ENCODE measurements at regions not wholly inside any gene's neighbourhood (a gene's known extent, or its start where the extent isn't known, plus 50 kb on each side); places are given as distances from the start of the nearest gene placed in this dataset.

DNA sequence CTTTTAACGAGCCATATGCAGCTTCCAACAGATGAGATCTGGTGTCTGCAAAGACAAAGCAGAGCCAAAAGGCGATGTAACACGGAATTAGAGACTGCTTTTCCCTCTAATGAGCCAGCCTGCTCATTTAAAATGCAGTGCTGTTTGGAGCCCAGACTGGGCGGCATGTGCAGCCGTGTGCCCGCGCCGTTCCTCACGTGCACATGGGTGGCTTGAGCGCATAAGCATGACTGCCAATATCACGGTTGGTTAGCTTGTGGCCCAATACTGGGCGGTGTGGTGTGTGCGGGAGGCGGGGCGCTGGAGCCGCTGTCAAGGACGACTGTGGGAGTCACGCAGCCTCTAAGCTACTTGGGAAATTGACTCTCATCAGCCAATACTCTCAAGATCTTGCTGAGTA is 87.0 kb upstream of the SCOC start:
- H3K27ac ChIP-seq (ENCODE audit: low read depth, low read length), result no peak overlapping the region

GRCh38 chr4:140284456-140284855 is 89.0 kb upstream of the SCOC start:
- 83 to 92% (median 88%) methylated on average over 2 of the region's 2 CpGs for WGBS, 3 donors

More for the DNA sequence above, 87.0 kb upstream of the SCOC start:
- 63 to 78% (median 64%) methylated on average over 18 of the region's 18 CpGs for WGBS, 3 donors

DNA sequence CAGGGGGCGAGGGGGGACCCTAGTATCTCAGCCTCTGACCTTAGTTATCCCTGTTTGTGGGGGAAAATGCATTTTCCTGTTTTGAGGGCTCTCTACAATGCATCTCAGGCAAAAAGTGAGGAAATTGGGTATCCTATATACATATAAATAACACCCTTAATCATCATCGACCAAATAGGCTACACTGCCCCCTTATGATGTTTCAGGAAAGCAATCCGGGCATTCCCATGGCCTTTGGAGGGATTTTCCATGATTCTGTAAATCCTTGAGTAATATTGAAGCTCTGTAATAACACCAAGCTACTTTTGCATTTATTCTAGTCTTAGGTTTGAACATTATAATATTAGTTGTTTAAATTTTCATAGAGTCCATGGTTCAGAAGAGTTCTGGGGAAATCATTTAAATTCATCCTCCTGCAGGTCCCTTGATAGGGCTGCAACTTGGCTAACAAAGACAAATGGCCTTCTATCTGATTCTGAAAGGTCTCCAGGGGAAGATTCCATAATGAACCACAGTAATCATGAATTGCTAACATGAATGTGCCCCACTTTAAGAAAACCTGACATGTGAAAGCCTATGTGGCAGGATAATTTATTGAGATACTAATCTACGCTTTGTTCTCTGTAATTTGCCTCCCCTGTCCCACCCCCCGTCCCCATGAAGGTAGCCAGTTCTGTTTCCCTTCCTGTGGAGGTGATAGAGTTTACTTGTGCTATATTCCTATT is 91.5 kb upstream of the SCOC start:
- no peak overlapping the region for H3K27ac ChIP-seq (ENCODE audit: low read depth, low read length)
- 76% methylated on average over 5 of the region's 5 CpGs for WGBS, 3 donors

More at GRCh38 chr4:140284456-140284855, 89.0 kb upstream of the SCOC start:
- no peak overlapping the region for H3K27ac ChIP-seq (ENCODE audit: low read depth, low read length)

GRCh38 chr4:140277576-140277975 is 95.9 kb upstream of the SCOC start:
- H3K27ac ChIP-seq (ENCODE audit: low read depth, low read length), result no peak overlapping the region

- H3K27ac ChIP-seq (ENCODE audit: low read depth, low read length), result no peak overlapping the region
- WGBS, 3 donors, result 88 to 90% (median 90%) methylated on average over 4 of the region's 4 CpGs
Measured at GRCh38 chr4:140271553-140271952, 101.9 kb upstream of the SCOC start.

DNA sequence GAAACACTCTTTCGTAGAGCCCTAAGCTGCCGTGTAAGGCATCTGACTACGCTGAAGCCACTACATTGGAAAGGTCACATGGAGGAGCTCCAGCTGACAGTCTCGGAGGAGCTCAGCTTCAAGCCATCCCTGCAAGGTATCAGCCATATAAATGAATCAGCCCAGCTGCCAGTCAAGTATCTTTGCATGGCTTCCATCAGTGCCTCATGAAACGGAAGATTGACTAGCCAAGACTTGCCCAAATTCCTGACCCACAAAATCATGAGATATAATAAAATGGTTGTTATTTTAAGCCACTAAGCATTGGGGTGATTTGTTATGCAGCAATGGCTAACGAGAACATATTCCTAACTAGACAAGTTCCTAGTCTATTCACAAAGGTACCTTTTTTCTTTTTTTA is 104.1 kb upstream of the SCOC start:
- WGBS, 3 donors, result 95 to 96% (median 95%) methylated on average over 6 of the region's 6 CpGs
- no peak overlapping the region for H3K27ac ChIP-seq (ENCODE audit: low read depth, low read length)

GRCh38 chr4:140268186-140268841 is 105.1 kb upstream of the SCOC start:
- no peak overlapping the region for H3K27ac ChIP-seq (ENCODE audit: low read depth, low read length)
- 75 to 76% (median 76%) methylated on average over 6 of the region's 6 CpGs for WGBS, 3 donors

- H3K27ac ChIP-seq (ENCODE audit: low read depth, low read length), result no peak overlapping the region
- WGBS, 3 donors, result 70 to 81% (median 78%) methylated on average over 14 of the region's 14 CpGs
Measured at GRCh38 chr4:140267576-140267975, 105.9 kb upstream of the SCOC start.

DNA sequence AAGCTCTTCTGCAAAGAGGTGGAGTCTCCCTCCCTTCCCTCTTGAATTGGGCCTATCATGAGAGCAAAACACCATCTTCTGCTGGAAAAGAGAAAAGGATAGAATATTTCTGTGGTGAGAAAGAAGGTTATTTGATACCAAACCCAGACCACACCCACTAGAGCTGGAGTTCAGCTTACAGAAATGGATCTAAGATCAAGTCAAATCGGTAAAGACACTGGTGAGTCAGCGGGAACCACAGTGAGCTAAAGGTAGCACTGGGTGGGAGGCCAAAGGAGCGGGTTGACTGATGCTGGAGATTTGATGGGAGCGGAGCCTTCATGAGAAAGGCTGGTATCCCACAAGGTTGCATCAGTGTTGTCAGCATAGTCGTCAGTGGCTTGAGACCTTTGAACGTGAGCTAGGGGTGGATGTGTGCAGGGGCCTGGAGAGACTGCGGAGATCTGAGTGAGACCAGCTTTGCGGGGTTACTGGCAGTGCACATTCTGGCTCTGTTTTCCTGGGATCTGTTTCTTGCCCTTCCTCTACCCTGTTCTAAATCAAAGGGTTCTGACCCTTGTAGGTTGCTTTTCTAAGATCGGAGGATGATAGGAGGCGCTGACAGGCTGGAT is 106.4 kb upstream of the SCOC start:
- WGBS, 3 donors, result 89 to 92% (median 91%) methylated on average over 10 of the region's 10 CpGs
- H3K27ac ChIP-seq (ENCODE audit: low read depth, low read length), result no peak overlapping the region

- WGBS, 3 donors, result 49 to 79% (median 61%) methylated on average over 5 of the region's 5 CpGs
- no peak overlapping the region for H3K27ac ChIP-seq (ENCODE audit: low read depth, low read length)
Measured at GRCh38 chr4:140260227-140260626, 106.2 kb upstream of the MAML3 start.

DNA sequence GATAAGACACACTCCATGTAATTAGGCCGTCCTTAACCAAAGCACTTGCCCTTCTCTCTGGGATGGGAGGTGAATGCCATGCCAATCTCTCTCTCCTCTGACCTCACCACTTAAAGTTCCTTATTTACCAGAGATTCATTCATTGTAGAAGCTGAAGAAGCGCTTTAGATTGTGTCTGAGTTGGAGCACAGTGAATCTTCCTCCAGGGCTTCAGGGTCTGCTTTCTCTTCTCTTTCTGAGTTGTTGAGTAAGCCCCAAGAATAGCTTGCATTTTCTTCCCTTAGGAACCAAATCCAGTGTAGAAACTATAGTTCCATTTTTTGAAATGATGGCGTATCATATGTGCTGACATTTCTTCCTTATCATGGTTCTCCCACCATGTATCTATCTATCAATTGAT is 104.5 kb upstream of the MAML3 start:
- WGBS, 3 donors, result 94 to 97% (median 94%) methylated on average over 3 of the region's 3 CpGs
- no peak overlapping the region for H3K27ac ChIP-seq (ENCODE audit: low read depth, low read length)

GRCh38 chr4:140257461-140258305 is 103.7 kb upstream of the MAML3 start:
- H3K27ac ChIP-seq (ENCODE audit: low read depth, low read length), result no peak overlapping the region
- WGBS, 3 donors, result 80 to 90% (median 86%) methylated on average over 10 of the region's 10 CpGs

DNA sequence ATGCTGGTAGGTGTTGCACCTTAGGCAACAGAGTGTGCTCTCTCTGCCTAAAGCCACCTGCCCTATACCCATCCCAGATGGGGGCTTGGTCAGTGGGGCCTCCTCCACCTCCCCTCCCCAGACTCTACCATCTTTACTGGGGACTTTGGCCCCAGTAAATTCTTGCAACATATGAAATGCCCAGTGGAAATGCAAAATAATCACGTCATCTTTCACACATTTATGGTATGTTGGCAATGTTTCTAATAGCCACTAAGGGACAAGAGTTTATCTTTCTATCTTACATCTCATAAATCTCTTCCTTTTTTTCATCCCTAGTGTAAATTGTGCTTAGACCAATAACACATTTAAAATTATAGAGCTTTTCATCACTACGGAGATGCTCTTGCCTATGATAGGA is 103.0 kb upstream of the MAML3 start:
- H3K27ac ChIP-seq (ENCODE audit: low read depth, low read length), result no peak overlapping the region
- 76 to 85% (median 76%) methylated on average over 2 of the region's 2 CpGs for WGBS, 3 donors

- no peak overlapping the region for H3K27ac ChIP-seq (ENCODE audit: low read depth, low read length)
Measured at GRCh38 chr4:140256335-140256734, 102.4 kb upstream of the MAML3 start.

GRCh38 chr4:140255927-140256326 is 101.9 kb upstream of the MAML3 start:
- 97 to 100% (median 97%) methylated on average over 1 of the region's 1 CpG for WGBS, 3 donors
- H3K27ac ChIP-seq (ENCODE audit: low read depth, low read length), result no peak overlapping the region

More at GRCh38 chr4:140256335-140256734, 102.4 kb upstream of the MAML3 start:
- WGBS, 3 donors, result 54 to 64% (median 61%) methylated on average over 2 of the region's 2 CpGs

DNA sequence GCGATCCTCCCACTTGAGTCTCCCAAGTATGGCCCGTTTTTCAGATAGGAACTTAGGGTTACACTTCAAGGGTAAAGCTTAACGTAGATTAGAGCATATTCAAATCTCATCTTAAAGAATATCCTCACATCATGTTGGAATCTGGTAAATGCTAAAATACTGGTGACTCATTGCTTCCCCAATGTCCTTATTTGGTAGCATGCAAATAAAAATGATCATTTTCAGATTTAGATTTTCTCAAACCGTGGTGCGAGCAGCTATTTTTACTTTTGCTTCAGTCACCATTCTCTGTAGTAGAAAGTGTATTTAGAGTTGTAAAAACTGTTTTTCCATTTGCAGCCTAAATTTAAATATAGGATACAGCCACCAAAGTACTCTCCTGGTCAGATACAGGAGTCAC is 101.5 kb upstream of the MAML3 start:
- WGBS, 3 donors, result 82 to 87% (median 85%) methylated on average over 5 of the region's 5 CpGs
- no peak overlapping the region for H3K27ac ChIP-seq (ENCODE audit: low read depth, low read length)

DNA sequence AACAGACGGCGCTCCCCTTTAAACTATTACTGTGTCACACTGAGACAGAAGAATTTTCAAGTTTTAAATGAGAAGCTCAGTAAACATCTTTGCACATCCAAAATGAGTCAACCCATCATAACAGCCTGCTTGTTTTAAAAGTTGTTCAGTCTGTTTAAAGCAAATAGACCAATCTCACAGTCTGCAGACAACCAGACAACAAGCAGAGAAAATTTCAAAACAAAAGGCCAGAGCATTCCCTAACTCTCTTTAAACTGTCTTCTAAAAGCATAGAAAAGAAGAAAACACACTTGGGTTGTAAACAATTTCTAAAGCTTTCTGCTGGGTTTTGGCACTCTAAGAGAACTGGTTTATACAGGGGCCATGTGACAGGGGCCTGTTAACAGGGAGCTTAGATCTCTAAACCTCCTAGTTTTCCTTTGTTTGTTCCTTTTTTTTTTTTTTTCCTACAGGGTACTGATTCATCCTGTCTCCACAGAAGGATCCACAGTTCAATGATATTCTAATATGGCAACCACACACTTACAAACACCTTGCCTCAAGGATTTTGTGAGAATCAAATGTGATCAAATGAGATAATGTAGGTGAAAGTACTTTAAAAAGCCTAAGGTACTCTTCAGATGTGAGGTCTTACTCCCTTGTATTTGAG is 100.8 kb upstream of the MAML3 start:
- no peak overlapping the region for H3K27ac ChIP-seq (ENCODE audit: low read depth, low read length)
- 92 to 98% (median 95%) methylated on average over 2 of the region's 2 CpGs for WGBS, 3 donors

GRCh38 chr4:140253556-140254027 is 99.6 kb upstream of the MAML3 start:
- H3K27ac ChIP-seq (ENCODE audit: low read depth, low read length), result no peak overlapping the region
- 44 to 61% (median 48%) methylated on average over 8 of the region's 8 CpGs for WGBS, 3 donors

Measured in adipose tissue (tissue), 3 donors.